ENCODE measurements at regions not wholly inside any gene's neighbourhood (a gene's known extent, or its start where the extent isn't known, plus 50 kb on each side); places are given as distances from the start of the nearest gene placed in this dataset.

- TF ChIP-seq CTCF (conservative IDR thresholded peaks at IDR 0.05 in 1 of 2, IDR thresholded peaks at IDR 0.05 in 1 of 2; ENCODE audit: extremely low read depth in 1 of 2, insufficient read depth in 1 of 2, low read depth in 1 of 2, low read length in 2 of 2) (no peak), EZH2 (IDR thresholded peaks at IDR 0.05; ENCODE audit: borderline replicate concordance, low read length) (no peak)
Observed at GRCh38 chr4:186016796-186017195, 52.2 kb upstream of the TLR3 start.

Measured in mammary epithelial cell (primary cell).